Esophagus muscularis mucosa (tissue), 4 donors: ENCODE measurements at regions not wholly inside any gene's neighbourhood (a gene's known extent, or its start where the extent isn't known, plus 50 kb on each side); places are given as distances from the start of the nearest gene placed in this dataset.
"Not testable (repeated sequence)": the region's sequence is repeated elsewhere in the genome, so short reads cannot be mapped to it uniquely, and the experiment has no call there.

ENCODE experiments used
- CTCF ChIP-seq, 3 experiments: fragments of 200-600 bp in 2 of 3; fragments of 450-650 bp in 1 of 3; sonication (generic) in 2 of 3; IDR thresholded peaks; one replicate each; pipeline ENCODE4 v1.5.1; 2017 to 2019; ENCODE audit warnings: antibody characterized with exemption in 3 of 3, mild to moderate bottlenecking in 2 of 3, moderate library complexity in 1 of 3
- EP300 ChIP-seq: sonication (generic); formaldehyde crosslinking; IDR thresholded peaks from one replicate; pipeline ENCODE4 v1.6.1; 2017; ENCODE audit warnings: antibody characterized with exemption
- POLR2A ChIP-seq: fragments of 450-650 bp; IDR thresholded peaks from one replicate; pipeline ENCODE4 v1.6.1; 2017; ENCODE audit warnings: antibody characterized with exemption, moderate library complexity, mild to moderate bottlenecking, low read depth
- POLR2AphosphoS5 ChIP-seq, 2 donors: sonication (generic); formaldehyde crosslinking; IDR thresholded peaks; one replicate each; pipeline ENCODE4 v1.6.1; 2017; ENCODE audit warnings: antibody characterized with exemption in 2 of 2

GRCh38 chr3:194888062-194888461 lies 202.4 kb downstream of the FAM43A start:
- TF ChIP-seq CTCF (IDR thresholded peaks at IDR 0.05); POLR2A; POLR2AphosphoS5 (IDR thresholded peaks at IDR 0.05); EP300: not testable (repeated sequence)
